Eye (tissue), 1 donor: ENCODE measurements at regions not wholly inside any gene's neighbourhood (a gene's known extent, or its start where the extent isn't known, plus 50 kb on each side); places are given as distances from the start of the nearest gene placed in this dataset.
A peak's percentile ranks its signal among the peaks of the same experiment; 100 is the strongest.

Source experiments
- DNase-seq: peaks from one replicate; pipeline ENCODE4 v3.0.0-alpha.2; 2015

DNA sequence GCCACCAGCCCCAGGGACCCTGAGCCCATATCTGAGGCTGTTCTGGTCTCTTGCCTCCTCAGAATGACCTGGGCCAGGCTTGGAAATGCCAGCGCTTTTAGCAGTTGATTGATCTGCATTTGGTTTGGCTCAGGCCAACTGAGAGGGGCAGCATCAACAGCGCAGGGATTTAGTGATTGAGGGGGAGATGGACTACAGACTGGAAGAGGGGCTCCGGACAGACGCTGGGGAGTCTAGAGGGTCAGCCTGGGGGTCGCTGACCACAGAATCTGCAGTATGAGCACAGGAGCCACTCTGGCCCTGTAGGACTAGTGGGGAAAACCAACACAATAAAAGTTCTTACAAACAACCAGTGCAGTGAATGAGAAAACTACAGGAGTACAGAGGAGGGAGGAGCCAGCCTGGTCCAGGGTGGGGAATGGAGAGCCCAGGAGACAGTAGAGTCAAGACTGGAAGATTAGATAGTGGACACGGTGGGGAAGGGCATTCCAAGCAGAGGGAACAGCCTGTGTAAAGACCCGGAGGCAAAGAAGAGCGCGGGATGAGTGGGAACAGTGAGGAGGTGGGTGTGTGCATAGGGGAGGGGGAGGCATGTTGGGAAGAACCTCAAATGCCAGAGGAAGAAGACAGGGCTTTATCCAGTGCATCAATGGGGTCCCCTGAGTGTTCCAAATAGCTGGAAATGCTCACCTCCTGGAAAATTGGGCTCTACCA, 128.9 kb downstream of the MRM1 start:
- no peak for DNase-seq

DNA sequence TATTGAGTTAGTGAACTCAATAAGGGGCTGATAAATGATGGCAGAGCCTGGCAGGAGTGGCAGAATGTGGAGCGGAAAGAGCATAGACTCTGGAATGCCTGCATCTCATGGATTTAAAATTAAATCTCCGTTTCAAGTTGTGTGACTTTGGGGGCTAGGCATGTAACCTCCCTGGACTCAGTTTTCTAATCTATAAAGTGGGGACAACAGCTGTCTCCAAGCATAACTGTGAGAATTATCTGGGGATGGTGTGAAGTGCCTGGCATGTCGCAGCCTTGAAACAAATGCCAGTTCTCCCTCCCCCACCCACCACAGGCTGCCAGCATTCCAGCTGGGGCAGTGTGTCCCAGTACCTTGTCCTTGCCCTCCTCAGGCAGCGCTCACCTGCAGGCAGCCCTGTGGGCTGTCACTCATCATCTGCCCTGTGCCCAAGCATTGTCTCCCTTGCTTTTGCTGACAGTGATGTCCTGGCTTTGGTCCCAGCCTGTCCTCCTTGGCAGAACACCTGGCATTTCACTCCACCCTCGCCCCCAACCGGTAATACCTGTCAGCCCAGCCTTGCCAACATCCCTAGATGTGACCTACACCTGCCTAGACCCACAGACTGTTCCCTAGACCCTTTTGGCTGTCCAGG, 129.6 kb downstream of the MRM1 start:
- no peak for DNase-seq

DNA sequence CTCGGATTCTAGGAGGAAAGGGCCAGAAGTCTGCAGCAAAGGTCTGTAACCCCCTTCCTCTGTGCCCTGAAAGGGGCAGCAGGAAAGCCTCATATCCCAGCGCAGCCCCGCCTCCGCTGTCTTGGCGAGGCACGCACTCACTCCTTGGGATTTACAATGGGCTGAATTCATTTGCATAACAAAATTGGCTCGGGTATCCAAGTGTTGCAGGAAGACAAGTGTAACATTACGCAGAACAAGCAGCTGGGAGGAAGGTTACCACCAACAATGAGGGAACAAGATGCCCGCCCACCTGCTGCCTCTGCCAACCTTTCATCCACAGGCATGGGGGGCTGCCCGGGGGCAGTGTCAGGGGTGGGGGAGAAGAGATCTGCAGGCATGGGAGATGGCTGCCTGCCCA, 130.4 kb downstream of the MRM1 start:
- DNase-seq = no peak

DNA sequence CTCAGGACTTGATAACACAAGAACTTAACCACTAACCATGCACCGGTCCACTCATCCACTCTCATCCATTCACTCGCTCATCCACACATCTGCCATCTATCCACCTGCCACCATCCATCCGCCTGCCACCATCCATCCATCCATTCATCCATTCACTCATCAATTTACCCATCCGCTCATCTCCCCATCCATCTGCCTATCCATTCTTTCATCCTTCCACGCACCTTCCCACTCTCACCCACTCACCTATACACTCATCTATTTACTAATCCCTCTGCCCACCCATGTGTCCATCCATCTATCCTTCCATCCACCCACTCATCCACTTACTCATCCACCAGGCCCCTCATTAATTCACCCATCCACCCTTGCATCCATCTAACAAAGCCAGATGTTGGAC, 131.0 kb downstream of the MRM1 start:
- no peak for DNase-seq

DNA sequence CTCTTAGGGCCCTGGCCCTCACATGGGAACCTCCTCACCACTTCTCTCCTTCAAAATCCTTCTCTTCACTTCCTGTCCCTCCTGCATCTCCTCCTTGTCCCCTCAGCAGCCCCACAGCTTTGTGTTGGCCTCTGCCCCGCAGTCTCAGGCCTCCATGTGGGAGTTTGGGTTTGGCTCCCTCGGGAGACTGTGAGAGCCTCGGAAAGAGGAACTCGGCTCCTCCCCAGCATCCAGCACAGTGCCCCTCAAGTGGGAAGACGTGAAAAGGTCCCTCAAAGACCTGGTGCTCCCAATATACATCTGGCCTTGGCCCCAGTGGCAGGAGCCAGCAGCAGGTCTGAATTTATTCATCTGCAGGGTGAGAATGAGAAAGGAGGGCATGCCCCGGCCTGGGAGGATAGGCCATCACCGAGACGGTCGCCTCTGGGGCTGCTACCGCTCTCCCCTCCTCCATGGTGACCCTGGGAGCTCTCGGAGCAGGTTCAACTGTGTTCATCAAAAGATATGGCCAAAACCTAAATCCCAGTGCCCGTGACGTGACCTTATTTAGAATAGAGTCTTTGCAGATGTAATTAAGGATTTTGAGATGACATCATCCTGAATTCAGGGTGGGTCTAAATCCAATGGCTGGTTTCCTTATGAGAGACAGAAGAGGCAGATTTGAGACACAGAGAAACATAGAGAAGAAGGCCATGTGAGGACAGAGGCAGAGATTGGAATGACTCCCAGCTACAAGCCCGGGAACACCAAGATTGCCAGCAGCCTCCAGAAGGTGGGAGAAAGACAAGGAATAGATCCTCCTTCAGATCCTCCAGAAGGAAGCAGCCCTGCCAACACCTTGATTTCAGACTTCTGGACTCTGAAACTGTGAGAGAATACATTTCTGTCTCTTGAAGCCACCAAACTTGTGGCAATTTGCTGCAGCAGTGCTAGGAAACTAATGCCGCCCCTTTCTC, 135.1 kb downstream of the MRM1 start:
- DNase-seq = no peak

DNA sequence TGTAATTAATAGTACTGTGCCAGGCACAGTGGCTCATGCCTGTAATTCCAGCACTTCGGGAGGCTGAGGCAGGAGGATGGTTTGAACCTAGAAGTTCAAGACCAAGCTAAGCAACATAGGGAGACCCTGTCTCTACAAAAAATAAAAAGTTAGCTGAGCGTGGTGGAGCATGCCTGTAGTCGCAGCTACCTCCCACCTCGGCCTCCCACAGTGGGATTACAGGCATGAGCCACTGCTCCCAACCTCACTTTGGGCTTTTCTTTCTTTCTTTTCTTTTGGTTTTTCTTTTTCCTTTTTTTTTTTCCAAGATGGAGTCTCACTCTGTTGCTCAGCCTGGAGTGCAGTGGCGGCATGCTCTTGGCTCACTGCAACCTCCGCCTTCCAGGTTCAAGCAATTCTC, 137.8 kb downstream of the MRM1 start:
- DNase-seq = no peak

DNA sequence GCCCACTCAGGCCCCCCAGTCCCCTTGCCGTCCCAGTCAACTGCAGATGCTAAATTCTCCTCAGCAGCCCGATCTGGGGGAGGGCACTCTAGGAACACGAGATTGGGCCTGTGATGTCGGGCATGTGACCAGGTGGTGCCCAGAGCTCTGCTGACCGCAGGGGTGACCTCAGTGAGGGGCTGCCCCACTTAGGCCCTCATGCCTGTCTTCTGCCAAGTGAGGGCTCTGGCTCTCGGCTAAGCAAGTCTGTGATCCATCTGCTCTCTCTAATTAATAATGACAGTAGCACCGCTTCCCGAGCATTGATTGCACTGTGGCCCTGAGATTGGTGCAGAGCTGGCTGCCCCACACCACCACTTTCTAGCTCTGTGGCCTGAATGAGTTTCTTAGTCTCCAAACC, 138.8 kb downstream of the MRM1 start:
- peak; percentile 80 for DNase-seq

DNA sequence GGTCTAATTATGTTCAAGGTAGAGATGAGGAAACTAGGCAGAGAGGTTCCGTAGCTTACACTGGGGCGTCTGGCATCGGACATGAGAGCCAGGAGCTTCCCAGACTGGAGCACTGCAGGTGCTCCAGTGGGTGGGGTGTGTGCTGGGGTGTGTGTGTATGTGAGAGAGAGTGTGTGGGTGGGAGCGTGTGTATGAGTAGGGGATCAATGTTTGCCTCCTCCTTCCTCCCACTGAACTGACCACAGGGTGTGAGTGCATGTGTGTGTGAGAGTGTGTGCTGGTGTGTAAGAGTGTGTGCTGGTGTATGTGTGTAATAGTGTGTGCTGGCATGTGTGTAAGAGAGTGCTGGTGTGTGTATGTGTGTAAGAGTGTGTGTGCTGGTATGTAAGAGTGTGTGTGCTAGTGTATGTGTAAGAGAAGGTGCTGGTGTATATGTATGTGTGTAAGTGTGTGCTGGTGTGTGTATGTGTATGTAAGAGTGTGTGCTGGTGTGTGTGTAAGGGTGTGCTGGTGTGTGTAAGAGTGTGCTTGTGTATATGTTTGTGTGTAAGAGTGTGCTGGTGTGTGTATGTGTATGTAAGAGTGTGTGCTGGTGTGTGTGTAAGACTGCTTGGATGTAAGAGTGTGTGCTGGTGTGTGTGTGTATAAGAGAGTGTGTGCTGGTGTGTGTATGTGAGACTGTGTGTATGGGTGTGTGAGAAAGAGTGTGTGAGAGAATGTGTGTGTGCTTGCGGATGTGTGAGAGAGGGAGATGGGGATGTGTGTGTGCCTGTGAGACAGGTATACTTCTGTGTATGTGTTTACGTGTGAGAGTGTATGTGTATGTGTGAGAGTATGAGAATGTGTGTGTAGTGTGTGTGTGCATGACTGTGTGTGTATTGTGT, 139.9 kb downstream of the MRM1 start:
- no peak for DNase-seq

DNA sequence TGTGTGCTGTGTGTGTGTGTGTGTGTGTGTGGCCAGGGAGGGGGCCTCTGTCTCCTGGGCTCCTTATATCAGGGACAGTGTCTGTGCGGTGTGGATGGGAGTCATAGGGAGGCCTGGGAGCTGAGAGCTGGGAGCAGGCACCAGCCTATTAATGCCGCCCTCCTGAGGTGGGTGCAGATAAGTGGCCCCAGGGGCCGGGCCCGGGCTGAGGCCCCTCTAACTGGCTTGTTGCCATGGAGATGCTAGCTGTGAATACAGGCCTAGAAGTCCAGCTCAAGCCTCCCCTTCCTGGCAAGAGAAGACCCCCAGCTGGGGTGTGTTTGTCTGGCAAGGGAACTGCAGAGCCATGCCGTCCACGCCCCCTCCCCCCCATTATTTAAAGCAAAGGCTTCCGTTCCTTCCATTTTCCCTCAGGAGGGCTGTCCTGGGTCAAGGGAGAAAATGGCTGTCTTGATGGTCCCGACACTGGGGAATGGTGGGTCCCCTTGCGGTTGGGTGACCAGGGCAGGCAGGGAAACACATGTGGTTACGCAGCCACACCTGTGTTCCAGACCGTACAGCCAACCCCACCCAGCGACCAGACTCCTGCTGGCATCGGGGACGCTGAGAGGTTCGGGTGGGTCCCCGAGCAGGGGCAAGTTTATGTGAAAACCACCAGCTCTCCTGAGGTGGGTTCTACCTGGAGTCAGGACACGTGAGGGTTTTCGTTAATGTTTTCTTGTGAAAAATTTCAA, 141.1 kb downstream of the MRM1 start:
- DNase-seq = peak; percentile 75

DNA sequence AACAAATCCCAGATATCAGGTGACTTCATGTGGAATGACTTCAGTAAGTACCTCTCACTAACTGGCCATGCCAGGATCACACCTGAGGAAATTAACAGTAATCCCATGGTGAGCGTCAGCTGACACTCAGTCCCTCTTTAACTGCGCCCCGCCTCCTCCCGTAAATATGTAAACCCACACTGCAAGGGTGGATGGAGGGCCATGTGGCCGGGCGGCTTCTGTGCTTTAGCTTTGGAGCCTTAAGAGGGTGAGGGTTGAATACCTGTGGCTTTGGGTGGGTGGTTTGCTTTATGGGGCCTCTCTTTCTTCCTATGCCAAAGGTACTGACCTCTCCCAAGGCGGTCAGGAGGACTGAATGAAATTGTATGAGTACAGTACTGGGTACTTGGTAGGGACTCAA, 141.7 kb downstream of the MRM1 start:
- no peak for DNase-seq

DNA sequence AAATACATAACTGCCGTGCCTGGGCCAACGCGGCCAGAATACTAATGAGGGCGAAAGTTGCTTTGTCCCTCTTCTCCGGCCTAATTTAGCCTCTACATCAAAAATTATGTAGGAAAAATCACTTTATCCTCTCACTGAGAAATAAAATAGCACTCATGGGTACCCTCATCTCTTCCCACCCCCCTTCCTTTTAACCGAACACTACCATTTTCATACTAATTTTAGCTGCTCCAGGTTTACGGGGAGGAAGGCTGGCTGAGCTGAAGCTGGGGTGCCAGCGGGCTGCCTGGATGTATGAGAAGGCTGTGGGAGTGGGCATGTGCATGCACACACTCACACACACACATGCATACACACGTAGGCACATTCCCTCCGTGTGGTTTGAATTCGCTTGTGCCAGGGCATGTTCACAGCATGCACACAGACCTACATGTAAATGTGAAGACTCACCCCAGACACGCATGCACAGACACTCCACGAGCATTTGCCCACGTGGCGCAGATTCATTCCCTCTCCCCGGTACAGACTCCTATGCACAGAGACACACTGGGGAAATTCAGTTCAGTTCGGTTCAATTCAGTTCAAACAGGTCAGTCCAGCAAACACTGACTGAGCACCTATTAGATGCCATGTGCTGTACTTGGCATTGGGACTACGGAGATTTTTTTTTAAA, 145.1 kb downstream of the MRM1 start:
- no peak for DNase-seq

DNA sequence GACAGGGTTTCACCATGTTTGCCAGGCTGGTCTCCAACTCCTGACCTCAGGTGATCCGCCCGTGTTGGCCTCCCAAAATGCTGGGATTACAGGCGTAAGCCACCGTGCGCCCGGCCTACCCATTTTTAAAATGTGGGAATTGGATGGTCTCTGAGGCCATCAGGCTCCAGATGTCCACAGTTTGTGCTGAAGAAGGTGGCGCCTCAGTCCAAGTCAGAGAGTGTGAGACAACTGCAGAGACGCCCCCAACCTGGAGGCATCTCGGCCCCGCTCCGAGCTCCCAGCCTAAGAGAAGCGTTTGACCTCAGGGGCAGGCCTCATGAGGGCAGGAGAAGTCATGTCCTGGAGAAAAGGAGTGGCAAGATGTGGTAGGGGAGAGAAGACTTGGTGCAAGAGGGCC, 146.5 kb downstream of the MRM1 start:
- DNase-seq = no peak

DNA sequence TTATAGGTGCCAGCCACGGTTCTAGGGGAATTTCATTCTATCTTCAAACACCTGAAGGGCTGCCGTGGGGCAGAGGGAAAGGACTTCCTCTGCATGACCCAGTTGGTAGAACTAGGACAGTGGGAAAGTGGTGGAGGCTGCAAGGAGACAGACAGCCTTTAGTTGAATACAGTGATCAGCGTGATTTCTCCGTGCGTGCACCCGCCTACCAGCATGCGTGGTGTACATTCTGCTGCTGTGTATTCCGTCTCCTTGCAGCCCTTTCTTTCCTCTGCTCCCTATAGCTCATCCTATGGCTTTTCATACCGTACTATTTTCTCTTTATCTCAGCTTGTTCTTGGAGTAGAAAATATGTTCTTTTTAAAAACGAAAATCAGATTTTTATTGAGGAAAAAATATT, 146.9 kb downstream of the MRM1 start:
- no peak for DNase-seq

DNA sequence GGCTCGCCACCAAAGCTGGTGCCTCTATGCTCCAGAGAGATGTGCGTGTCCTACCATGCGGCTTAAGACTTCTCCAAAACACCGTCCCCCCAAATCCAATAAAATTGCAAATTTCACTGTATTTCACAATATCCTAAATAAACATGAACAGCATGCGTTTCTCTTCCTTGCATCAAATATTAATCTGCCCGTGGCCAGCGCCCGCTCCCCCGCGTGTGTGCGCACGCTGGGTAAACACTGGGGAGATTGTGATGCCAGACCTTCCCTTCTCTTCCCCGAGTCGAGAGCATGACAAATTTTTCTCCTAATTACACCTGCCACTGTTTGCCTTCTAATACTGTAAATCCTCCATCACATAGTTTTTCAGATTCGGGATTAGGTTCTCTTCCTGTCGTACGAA, 148.1 kb downstream of the MRM1 start:
- DNase-seq = no peak

DNA sequence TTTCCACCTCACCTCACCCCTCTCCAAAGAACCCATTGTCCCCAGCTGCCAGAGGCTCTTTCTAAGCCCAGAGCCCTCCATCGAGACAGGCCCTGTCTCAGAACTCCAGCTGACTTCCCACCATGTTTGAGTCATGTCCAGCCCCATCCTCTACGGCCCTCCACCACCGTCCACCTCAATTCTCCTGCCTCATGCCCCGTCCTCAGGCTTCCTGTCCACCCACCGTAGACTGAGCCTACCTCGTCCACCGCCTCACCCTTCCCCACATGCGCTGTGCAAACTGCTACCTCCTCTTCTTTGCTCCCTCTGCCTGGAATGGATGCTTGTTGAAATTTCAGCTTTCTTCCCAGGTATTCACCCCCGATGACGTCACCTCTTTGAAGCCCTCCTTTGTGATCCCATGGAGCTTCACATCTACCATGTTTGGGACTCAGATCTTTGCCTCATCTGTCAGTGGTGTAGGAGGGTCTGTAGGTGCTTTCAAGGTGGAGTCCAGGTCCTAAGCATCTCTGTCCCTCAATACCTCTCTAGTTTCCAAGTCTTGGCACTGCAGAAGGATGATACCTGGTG, 149.0 kb downstream of the MRM1 start:
- DNase-seq = no peak

DNA sequence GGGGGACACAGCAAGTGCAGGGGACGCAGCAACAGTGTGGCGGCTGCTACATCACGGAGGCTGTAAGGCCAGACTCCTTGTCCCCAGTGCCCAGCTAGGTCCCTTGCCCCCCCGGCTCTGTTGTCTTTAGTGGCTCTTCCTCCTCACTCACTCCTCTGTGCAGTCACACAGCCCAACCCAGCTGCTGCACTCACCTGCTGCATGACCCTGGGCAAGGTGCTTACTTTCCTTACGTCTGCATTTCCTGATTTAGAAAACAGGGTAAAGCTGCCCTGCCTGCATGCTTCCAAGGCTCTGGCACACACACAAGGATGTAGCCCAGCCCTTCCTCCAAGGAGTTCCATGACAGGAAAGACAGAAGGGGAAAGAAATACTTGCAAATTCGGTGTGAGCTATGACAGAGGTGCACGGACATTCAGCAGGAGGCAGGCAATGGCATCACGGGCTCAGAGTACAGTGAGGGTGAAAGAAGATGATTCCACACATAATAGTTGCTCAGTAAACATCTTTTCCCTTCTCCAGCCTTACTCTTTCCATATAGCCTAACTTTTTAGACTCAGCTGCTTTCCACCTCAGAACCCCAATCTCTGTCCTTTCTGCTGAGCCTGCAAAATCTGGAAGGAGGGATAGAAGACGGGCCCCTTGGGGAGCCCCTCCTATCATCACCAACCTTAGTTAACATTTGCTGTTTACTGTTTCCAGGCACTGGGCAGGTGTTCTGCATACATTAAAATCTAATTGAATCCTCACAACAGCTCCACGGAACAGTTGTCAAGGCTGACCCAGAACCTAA, 150.9 kb downstream of the MRM1 start:
- DNase-seq = no peak

DNA sequence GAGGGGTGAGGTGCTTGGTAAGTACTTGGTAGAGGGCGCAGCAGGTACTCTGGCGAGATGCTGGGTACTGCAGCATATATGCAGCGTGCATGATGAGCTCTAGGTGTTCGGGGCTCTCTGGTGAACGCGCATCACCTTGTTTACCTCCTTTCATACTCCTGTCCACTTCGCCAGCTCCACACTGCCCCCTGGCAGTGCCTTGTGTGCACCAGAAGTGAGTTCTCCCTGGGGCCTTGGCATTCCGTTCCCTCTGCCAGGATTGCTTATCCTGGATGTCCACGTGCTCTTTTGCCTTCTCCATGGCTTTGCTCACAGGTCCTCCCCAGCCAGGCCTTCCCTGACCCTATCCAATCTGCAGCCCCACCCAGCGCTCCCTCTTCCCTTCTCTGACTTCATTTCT, 154.2 kb downstream of the MRM1 start:
- no peak for DNase-seq

DNA sequence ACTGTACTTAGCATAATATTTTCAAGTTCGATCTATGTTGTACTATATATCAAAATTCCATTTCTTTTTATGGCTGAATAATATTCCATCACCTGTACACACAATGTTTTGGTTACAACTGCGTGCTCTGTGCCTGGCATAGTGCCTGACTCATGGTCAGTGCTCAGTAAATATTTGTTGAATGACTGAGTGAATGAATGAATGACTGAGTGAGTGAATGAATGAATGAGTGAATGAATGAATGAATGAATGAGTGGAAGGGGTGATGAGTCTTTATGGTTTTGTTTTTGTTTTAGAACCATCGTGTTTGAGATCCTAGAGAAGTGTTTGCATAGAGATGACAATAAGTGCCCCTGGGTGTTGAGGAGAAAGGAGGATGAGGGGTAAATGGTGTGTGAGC, 155.3 kb downstream of the MRM1 start:
- DNase-seq = no peak

DNA sequence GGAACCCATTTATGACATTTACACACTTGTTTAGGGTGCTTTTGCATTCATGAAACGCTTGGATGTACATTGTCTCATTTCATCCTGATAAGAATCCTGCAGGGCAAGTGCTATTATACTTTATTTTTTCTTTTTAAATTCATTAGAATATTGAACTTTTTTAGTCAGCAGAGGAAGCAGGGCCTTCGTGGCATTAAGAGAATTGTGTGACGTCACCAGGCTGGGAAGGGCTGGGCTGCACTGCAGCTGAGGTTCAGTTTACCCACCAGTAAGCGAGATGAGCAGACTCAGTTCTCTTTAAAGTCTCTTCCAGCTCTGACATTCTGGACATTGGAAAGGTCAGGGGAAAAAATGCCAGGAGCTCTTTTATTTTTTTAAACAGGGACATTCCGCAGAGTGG, 159.0 kb downstream of the MRM1 start:
- DNase-seq = no peak
